ENCODE measurements at regions not wholly inside any gene's neighbourhood (a gene's known extent, or its start where the extent isn't known, plus 50 kb on each side); places are given as distances from the start of the nearest gene placed in this dataset.

DNA sequence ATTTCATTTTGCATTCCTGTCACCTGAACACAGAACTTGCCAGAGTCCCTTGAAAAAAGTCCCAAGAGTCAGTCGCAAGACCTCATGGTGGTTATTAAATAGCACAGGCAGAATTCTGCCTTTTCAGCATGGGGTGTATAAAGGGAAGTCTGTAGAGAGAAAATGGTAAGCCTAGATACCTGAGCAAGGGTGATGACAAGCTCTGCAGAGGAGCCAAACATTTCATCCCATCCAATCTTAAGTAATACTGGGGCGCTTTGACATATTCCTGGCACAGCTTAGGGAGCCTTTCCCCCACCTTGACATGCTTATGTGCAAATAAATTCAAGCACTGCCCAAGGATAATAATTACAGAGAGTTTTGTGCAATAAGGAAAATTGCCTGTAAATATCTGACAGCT, 213.0 kb downstream of the INHBA start:
- TF ChIP-seq, protein P1, sequence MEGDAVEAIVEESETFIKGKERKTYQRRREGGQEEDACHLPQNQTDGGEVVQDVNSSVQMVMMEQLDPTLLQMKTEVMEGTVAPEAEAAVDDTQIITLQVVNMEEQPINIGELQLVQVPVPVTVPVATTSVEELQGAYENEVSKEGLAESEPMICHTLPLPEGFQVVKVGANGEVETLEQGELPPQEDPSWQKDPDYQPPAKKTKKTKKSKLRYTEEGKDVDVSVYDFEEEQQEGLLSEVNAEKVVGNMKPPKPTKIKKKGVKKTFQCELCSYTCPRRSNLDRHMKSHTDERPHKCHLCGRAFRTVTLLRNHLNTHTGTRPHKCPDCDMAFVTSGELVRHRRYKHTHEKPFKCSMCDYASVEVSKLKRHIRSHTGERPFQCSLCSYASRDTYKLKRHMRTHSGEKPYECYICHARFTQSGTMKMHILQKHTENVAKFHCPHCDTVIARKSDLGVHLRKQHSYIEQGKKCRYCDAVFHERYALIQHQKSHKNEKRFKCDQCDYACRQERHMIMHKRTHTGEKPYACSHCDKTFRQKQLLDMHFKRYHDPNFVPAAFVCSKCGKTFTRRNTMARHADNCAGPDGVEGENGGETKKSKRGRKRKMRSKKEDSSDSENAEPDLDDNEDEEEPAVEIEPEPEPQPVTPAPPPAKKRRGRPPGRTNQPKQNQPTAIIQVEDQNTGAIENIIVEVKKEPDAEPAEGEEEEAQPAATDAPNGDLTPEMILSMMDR (IDR thresholded peaks at IDR 0.05; ENCODE audit: low read depth, low read length, missing input control) = no peak
- no peak for TF ChIP-seq TAF1 (conservative IDR thresholded peaks at IDR 0.05)
- TF ChIP-seq, protein P2, sequence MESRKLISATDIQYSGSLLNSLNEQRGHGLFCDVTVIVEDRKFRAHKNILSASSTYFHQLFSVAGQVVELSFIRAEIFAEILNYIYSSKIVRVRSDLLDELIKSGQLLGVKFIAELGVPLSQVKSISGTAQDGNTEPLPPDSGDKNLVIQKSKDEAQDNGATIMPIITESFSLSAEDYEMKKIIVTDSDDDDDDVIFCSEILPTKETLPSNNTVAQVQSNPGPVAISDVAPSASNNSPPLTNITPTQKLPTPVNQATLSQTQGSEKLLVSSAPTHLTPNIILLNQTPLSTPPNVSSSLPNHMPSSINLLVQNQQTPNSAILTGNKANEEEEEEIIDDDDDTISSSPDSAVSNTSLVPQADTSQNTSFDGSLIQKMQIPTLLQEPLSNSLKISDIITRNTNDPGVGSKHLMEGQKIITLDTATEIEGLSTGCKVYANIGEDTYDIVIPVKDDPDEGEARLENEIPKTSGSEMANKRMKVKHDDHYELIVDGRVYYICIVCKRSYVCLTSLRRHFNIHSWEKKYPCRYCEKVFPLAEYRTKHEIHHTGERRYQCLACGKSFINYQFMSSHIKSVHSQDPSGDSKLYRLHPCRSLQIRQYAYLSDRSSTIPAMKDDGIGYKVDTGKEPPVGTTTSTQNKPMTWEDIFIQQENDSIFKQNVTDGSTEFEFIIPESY (IDR thresholded peaks at IDR 0.05) = no peak
- TF ChIP-seq, protein P3, sequence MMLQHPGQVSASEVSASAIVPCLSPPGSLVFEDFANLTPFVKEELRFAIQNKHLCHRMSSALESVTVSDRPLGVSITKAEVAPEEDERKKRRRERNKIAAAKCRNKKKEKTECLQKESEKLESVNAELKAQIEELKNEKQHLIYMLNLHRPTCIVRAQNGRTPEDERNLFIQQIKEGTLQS (IDR thresholded peaks at IDR 0.05) = no peak
- TF ChIP-seq RAD21 (IDR thresholded peaks at IDR 0.05) = no peak
- TF ChIP-seq, protein P4, sequence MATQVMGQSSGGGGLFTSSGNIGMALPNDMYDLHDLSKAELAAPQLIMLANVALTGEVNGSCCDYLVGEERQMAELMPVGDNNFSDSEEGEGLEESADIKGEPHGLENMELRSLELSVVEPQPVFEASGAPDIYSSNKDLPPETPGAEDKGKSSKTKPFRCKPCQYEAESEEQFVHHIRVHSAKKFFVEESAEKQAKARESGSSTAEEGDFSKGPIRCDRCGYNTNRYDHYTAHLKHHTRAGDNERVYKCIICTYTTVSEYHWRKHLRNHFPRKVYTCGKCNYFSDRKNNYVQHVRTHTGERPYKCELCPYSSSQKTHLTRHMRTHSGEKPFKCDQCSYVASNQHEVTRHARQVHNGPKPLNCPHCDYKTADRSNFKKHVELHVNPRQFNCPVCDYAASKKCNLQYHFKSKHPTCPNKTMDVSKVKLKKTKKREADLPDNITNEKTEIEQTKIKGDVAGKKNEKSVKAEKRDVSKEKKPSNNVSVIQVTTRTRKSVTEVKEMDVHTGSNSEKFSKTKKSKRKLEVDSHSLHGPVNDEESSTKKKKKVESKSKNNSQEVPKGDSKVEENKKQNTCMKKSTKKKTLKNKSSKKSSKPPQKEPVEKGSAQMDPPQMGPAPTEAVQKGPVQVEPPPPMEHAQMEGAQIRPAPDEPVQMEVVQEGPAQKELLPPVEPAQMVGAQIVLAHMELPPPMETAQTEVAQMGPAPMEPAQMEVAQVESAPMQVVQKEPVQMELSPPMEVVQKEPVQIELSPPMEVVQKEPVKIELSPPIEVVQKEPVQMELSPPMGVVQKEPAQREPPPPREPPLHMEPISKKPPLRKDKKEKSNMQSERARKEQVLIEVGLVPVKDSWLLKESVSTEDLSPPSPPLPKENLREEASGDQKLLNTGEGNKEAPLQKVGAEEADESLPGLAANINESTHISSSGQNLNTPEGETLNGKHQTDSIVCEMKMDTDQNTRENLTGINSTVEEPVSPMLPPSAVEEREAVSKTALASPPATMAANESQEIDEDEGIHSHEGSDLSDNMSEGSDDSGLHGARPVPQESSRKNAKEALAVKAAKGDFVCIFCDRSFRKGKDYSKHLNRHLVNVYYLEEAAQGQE (IDR thresholded peaks at IDR 0.05) = no peak
- TF ChIP-seq YY1 (IDR thresholded peaks at IDR 0.05) = no peak

Measured in liver (tissue), 3 donors.